ENCODE measurements at regions not wholly inside any gene's neighbourhood (a gene's known extent, or its start where the extent isn't known, plus 50 kb on each side); places are given as distances from the start of the nearest gene placed in this dataset.

DNA sequence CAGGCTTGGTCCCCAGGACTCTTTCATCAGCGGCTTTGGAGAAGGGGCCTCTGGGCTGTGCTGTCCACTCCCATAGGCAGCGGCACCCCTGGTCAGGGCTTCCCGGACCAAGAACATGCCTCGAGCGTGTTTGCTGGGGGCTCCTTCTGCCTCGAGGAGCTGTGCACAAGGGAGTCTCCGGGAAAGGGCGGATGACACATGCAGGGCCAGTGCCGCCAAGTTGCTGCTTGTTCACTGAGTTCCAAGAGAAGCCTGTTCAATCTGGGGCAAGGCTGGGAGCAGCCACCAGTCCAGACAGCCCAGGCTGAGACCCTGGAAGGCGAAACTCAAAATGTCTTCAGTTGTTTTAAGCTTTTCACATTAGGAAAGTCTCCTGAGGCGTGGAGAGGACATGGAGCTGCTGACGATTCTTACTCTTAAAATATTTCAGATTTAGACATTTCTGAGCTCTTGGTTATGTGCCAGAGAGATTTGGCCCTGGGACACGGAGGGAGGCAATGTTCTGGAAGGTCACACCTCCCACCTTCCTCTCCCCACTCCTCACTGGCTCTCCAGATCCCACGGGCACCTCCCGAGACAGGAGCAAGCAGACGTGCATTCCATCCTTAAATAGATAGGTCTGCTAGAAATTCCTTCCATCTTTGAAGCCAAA lies 84.5 kb upstream of the ZNF469 start:
- H3K4me3 ChIP-seq (ENCODE audit: control insufficient read depth, low read depth, low read length), result no peak overlapping the region
- DNase-seq (ENCODE audit: low read depth), result no peak
- no peak for TF ChIP-seq CTCF (IDR thresholded peaks at IDR 0.05; ENCODE audit: control insufficient read depth, insufficient read depth, low read depth, low read length, missing control alignments)

DNA sequence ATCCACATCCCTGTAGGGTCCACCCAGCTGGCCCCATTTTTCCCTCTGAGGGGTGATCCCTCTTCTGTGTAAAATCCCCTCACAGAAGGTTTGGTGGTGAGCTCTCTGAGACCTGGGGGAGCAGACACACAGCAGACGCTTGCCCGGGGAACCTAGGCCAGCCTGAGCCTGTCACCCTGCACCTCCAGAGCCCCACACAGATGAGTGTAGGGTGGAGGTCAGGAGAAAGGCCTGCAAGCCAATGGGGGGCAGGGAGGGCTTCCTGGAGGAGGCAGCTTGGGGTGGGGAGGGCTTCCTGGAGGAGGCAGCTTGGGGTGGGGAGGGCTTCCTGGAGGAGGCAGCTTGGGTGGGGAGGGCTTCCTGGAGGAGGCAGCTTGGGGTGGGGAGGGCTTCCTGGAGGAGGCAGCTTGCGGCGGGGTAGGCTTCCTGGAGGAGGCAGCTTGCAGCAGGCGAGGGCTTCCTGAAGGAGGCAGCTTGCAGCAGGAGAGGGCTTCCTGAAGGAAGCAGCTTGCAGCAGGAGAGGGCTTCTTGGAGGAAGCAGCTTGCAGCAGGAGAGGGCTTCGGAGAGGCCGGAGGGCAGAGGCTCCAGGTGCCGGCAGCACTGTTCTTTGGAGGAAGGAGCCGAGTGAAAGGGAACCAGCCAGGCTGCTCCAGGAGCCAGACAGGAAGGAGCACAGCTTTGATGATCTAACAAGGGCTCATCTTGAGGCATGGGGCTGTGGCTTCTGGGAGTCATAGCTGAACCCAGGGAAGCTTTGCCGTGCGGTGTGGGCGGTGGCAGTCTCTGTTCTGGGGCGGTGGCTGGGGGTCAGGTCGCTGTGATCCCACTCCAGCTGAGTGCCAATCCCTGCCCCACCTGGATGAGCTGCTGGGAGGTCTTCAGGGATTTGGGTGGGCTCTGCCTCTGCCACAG lies 83.7 kb upstream of the ZNF469 start:
- TF ChIP-seq CTCF (IDR thresholded peaks at IDR 0.05; ENCODE audit: control insufficient read depth, insufficient read depth, low read depth, low read length, missing control alignments), result no peak
- no peak for DNase-seq (ENCODE audit: low read depth)
- H3K4me3 ChIP-seq (ENCODE audit: control insufficient read depth, low read depth, low read length), result no peak overlapping the region

- TF ChIP-seq CTCF (IDR thresholded peaks at IDR 0.05; ENCODE audit: control insufficient read depth, insufficient read depth, low read depth, low read length, missing control alignments), result no peak
- DNase-seq (ENCODE audit: low read depth), result no peak
- no peak overlapping the region for H3K4me3 ChIP-seq (ENCODE audit: control insufficient read depth, low read depth, low read length)
These were observed 82.9 kb upstream of the ZNF469 start for GRCh38 chr16:88299751-88300462.

- DNase-seq (ENCODE audit: low read depth), result no peak
- H3K4me3 ChIP-seq (ENCODE audit: control insufficient read depth, low read depth, low read length), result no peak overlapping the region
- no peak for TF ChIP-seq CTCF (IDR thresholded peaks at IDR 0.05; ENCODE audit: control insufficient read depth, insufficient read depth, low read depth, low read length, missing control alignments)
These were observed 82.3 kb upstream of the ZNF469 start for GRCh38 chr16:88300463-88300835.

- no peak for TF ChIP-seq CTCF (IDR thresholded peaks at IDR 0.05; ENCODE audit: control insufficient read depth, insufficient read depth, low read depth, low read length, missing control alignments)
- no peak for DNase-seq (ENCODE audit: low read depth)
- H3K4me3 ChIP-seq (ENCODE audit: control insufficient read depth, low read depth, low read length), result no peak overlapping the region
These were observed 81.3 kb upstream of the ZNF469 start for GRCh38 chr16:88301431-88301830.

DNA sequence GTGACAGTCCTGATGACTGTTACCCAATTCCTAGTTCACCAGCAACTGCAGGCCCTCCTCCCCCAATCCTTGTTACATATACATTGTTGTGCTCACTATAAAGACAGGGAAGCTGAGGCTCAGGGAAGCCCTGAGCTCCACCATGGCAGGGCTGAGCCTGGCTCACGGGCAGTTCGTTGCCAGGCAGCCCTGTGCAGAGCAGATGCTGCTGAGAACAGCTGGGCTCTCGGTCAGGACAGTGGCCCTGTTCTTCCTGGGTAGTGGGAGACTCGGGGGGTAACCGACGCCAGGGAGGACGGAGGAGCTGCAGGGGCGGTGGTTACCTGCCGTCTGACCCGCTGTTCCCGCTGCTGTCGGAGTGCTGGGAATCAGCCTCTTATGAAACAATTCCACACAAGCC lies 80.9 kb upstream of the ZNF469 start:
- no peak for DNase-seq (ENCODE audit: low read depth)
- no peak for TF ChIP-seq CTCF (IDR thresholded peaks at IDR 0.05; ENCODE audit: control insufficient read depth, insufficient read depth, low read depth, low read length, missing control alignments)
- H3K4me3 ChIP-seq (ENCODE audit: control insufficient read depth, low read depth, low read length), result no peak overlapping the region
